HUES6 (cell line): ENCODE measurements at regions not wholly inside any gene's neighbourhood (a gene's known extent, or its start where the extent isn't known, plus 50 kb on each side); places are given as distances from the start of the nearest gene placed in this dataset.
"Not testable (repeated sequence)": the region's sequence is repeated elsewhere in the genome, so short reads cannot be mapped to it uniquely, and the experiment has no call there.

Experiments
- H3K27ac ChIP-seq: 2 replicates; pipeline ENCODE4 v1.7.0; 2013; ENCODE audit warnings: low read depth, mild to moderate bottlenecking, low read length, inconsistent platforms
- H3K27me3 ChIP-seq: 2 replicates; pipeline ENCODE4 v1.6.1; 2013; ENCODE audit warnings: low read length; ENCODE audit not compliant: control insufficient read depth, insufficient read depth
- H3K36me3 ChIP-seq: 2 replicates; pipeline ENCODE4 v1.6.1; 2013; ENCODE audit warnings: low read length; ENCODE audit not compliant: control insufficient read depth, insufficient read depth
- H3K4me1 ChIP-seq: 2 replicates; pipeline ENCODE4 v1.6.1; 2013; ENCODE audit warnings: low read length; ENCODE audit not compliant: control insufficient read depth, insufficient read depth
- H3K4me3 ChIP-seq: 2 replicates; pipeline ENCODE4 v1.5.1; 2013; ENCODE audit warnings: low read depth, low read length
- H3K9ac ChIP-seq: one replicate; pipeline ENCODE4 v1.6.1; 2013; ENCODE audit warnings: mild to moderate bottlenecking, low read length
- H3K9me3 ChIP-seq: 2 replicates; pipeline ENCODE4 v1.6.1; 2013; ENCODE audit warnings: low read depth, low read length; ENCODE audit not compliant: control insufficient read depth, insufficient read depth

DNA sequence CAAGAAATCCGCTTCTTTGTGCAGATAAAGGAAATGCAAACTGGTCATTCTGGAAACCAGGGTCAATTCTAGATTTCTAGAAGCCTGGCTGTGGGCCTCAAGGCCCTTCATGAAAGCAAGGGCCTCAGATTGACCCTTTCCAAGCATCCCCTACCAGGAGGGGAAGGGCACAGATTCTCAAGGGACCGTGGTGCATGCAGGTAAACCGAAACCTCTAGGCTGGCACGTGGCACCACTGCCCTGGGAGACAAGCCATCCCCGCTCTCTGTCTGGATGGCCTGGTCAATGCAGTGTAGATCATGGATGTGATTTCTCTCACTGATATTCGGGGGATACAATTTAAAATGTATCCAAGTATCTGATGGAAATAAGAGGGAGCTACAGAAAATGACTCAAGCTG is 69.4 kb downstream of the TOMM20 start:
- Histone ChIP-seq H3K4me1 (peaks cover 38% of the 10 kb centered on the region), H3K36me3 (no peaks in the 10 kb centered on the region), H3K27ac (no peak overlapping the region), H3K4me3 (no peak overlapping the region), H3K9ac (no peak overlapping the region), H3K27me3 (no peaks in the 10 kb centered on the region), H3K9me3 (no peaks in the 10 kb centered on the region)

DNA sequence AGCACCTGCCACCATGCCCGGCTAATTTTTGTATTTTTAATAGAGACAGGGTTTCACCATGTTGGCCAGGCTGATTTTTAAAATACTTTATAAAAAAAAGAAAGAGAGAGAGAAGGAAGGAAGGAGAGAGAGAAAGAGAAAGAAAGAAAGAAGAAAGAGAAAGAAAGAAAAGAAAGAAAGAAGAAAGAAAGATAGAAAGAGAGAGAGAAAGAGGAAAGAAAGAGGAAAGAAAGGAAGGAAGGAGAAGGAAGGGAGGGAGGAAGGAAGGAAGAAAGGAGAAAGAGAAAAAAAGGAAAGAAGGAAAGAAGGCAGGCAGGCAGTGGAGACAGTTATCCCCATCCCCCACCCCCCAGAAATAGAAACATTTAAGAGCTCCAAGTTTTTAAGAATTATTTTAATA is 69.9 kb downstream of the TOMM20 start:
- H3K27ac ChIP-seq = no peak overlapping the region
- no peak overlapping the region for H3K9ac ChIP-seq
- H3K4me1 ChIP-seq = peaks cover 38% of the 10 kb centered on the region
- no peaks in the 10 kb centered on the region for H3K36me3 ChIP-seq
- no peaks in the 10 kb centered on the region for H3K9me3 ChIP-seq
- no peaks in the 10 kb centered on the region for H3K27me3 ChIP-seq
- no peak overlapping the region for H3K4me3 ChIP-seq

DNA sequence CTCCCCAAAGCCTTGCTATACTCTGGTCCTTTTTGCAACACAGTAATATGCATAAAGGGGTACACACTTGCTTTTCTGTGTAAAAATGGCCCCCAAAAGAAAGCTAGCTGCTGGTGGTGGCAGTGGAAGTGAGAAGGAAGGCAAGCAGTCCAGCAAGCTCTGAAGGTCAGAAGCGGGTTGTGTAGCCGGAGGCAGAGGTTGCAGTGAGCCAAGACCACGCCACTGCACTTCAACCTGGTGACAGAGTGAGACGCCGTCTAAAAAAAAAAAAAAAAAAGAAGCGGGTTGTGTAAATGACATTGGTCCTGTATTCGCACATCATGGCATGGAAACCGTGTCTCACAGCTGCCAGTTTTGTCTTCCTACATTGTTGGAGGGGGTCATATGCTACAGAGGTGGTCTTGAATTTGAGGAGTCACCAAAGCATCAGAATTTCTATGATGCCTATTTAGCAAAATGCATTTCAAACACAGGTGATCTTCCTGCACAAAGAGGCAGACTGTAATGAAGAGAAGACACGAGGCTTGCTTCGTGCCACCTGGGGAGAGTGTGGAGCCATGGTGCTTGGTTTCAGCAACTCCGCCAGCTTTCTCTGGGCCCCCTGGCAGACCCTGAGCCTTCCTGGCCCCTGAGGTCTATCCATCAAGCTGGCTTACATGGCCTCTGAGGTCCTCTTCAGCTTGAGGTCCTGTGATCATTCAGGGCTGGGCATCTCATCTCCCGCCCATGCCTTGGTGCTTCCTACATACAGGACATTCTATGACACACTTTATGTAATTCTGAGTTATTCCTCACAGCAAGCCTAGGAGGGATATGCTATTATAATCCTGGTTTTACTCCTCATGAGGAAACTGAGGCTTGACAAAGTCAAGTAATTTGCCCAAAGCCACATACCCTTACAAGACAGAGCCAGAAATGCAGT is 71.0 kb downstream of the TOMM20 start:
- no peak overlapping the region for H3K27ac ChIP-seq
- no peaks in the 10 kb centered on the region for H3K27me3 ChIP-seq
- no peaks in the 10 kb centered on the region for H3K36me3 ChIP-seq
- peaks cover 31% of the 10 kb centered on the region for H3K4me1 ChIP-seq
- H3K9ac ChIP-seq = no peak overlapping the region
- no peak overlapping the region for H3K4me3 ChIP-seq
- H3K9me3 ChIP-seq = no peaks in the 10 kb centered on the region

DNA sequence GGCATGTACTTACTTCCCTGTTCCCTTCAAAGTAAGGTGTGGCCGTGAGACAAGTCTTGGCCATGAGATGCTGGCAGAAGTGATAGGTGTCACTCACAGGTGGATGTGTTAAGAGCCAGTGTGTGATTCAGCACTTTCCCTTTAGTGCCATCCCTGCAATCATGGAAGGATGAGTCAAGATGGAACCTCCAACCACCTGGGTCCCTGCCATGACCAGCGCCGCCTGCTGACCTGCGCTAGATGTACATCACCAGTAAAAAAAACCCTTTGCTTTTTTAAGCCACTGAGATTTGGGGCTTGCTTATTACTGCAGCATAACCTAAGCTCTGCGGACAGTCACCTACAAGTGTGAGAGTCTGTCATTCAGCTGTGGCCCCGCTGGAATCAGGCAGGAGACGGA is 71.7 kb downstream of the TOMM20 start:
- Histone ChIP-seq H3K27me3 (no peaks in the 10 kb centered on the region), H3K27ac (no peak overlapping the region), H3K4me3 (no peak overlapping the region), H3K4me1 (peaks cover 25% of the 10 kb centered on the region), H3K9ac (no peak overlapping the region), H3K36me3 (no peaks in the 10 kb centered on the region), H3K9me3 (no peaks in the 10 kb centered on the region)

DNA sequence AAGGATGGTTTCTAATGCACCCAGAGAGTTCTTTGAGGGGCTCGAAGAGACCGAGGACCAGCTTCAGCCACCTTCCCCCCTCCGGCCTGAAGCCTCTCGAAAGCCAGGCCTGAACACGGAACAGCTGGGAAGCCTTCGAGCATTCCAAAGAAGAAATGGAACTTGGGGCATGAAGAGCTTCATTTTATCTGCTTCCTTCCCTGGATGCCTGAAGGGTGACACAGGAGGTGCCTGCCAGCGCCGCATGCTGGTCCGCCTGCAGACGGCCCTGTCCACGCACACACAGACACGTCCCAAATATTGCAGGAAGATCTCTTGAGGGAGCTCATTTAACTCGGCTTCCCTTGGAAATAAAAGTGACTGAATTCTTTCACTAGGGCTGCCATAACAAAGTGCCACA is 73.7 kb downstream of the TOMM20 start:
- no peaks in the 10 kb centered on the region for H3K9me3 ChIP-seq
- H3K9ac ChIP-seq = no peak overlapping the region
- H3K36me3 ChIP-seq = no peaks in the 10 kb centered on the region
- no peak overlapping the region for H3K27ac ChIP-seq
- no peaks in the 10 kb centered on the region for H3K27me3 ChIP-seq
- H3K4me3 ChIP-seq = no peak overlapping the region
- peaks cover 14% of the 10 kb centered on the region for H3K4me1 ChIP-seq

DNA sequence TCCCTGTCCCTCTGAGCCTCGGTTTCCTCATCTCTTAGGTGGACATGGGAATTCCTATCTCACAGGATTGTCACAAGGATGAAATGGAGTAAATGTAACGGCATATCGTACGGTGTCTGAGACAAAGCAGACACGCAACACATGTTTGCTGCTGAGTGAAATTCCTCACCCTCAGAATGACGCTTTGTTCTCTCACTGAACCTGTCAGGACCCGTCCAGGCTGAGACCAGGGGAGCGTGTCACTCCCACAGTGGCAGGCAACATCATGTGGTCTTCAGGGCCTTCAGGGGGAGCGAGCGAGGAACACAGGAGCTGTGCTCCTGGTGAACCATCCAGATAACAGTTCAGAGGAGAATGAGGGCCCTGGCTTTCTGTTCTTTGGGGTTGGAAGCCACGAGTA is 74.2 kb downstream of the TOMM20 start:
- Histone ChIP-seq H3K4me3 (no peak overlapping the region), H3K9ac (no peak overlapping the region), H3K4me1 (peaks cover 10% of the 10 kb centered on the region), H3K27ac (no peak overlapping the region), H3K27me3 (no peaks in the 10 kb centered on the region), H3K9me3 (no peaks in the 10 kb centered on the region), H3K36me3 (no peaks in the 10 kb centered on the region)

DNA sequence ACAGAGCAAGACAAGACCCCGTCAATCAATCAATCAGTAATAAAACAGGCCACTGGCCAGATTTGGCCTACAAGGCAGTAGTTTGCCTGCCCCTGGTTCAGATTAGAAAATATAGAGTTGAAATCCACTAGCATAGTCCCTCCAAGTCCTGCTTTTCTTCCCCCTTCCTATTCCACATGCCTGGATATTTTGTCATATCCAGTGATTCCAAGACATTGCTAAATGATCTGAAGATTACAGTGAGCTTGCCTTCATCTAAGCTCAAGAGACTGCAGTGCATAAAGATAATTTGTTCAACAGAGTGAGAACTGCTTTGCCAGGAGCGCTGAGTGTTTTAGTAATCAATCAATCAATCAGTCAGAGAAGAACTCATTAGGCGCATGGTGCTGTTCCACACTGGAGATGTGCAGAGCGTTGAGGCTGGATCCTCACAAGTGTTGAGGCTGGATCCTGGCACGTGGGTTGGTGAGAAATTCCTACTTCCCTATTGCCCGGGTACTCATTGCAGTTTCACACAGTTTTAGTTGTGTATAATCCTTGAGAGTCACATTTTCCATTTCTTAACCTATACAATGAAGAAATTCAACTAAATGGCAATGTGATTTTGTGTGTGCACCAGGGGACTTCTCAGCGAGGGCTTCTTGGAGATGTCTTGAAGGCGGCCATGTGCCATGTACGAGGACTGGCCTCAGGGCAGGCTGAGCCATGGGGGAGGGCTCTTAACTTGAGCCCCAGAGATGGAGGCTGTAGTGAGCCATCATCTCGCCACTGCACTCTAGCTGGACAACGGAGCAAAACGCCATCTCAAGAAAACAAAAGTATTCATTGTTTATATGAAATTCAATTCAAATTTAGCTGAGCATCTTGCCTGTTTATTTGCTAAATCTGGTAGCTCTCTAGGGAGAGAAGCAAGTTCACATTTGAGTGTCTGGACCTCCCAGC is 76.3 kb downstream of the TOMM20 start:
- H3K9me3 ChIP-seq = no peaks in the 10 kb centered on the region
- no peak overlapping the region for H3K27ac ChIP-seq
- peaks cover 10% of the 10 kb centered on the region; the same call in 1 of the 2 replicates for H3K4me1 ChIP-seq
- no peaks in the 10 kb centered on the region for H3K27me3 ChIP-seq
- H3K36me3 ChIP-seq = no peaks in the 10 kb centered on the region
- H3K9ac ChIP-seq = no peak overlapping the region
- no peak overlapping the region for H3K4me3 ChIP-seq

DNA sequence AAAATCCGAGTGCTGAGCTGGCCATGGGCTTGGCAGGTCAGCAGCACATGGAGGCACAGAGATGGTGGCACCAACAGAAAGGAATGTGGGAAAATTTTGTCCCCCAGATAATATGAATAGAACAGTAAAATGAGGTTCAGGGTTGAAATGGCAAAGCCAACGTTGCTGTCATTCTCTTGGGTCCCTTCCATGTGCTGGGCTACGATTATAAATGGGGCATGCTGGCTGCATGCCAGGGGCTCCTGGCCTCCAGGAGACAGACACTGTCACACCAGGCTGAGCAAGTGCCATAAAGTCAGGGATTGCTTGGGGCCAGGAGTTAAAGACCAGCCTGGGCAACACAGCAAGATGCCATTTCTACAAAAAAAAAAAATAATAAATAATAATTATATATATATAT is 77.1 kb downstream of the TOMM20 start:
- H3K27ac ChIP-seq = no peak overlapping the region
- no peak overlapping the region for H3K9ac ChIP-seq
- H3K4me1 ChIP-seq = peaks cover 10% of the 10 kb centered on the region; the same call in 1 of the 2 replicates
- no peaks in the 10 kb centered on the region for H3K9me3 ChIP-seq
- H3K27me3 ChIP-seq = no peaks in the 10 kb centered on the region
- no peak overlapping the region for H3K4me3 ChIP-seq
- H3K36me3 ChIP-seq = no peaks in the 10 kb centered on the region

DNA sequence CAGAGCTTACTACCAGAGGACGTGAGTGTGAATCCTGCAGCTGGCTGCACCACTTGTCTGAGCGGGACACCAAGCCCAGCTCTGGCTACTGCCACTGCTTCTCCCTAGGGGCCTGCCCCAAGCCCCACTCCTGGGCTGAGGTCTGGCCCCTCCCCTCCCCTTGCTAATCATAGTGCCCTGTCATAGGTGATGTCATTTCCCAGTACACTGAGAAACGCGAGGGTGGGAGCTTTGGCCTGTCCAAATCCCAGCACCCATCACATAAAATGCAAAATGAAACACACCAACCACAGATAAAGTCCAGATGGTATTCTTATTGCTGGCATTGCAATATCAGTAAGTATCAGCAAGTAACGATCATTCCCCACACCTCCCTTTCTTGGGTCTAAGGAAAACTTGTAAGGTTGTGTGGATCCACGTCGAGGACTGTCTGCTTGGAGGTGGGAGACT is 77.7 kb downstream of the TOMM20 start:
- Histone ChIP-seq H3K27ac (no peak overlapping the region), H3K36me3 (no peaks in the 10 kb centered on the region)

DNA sequence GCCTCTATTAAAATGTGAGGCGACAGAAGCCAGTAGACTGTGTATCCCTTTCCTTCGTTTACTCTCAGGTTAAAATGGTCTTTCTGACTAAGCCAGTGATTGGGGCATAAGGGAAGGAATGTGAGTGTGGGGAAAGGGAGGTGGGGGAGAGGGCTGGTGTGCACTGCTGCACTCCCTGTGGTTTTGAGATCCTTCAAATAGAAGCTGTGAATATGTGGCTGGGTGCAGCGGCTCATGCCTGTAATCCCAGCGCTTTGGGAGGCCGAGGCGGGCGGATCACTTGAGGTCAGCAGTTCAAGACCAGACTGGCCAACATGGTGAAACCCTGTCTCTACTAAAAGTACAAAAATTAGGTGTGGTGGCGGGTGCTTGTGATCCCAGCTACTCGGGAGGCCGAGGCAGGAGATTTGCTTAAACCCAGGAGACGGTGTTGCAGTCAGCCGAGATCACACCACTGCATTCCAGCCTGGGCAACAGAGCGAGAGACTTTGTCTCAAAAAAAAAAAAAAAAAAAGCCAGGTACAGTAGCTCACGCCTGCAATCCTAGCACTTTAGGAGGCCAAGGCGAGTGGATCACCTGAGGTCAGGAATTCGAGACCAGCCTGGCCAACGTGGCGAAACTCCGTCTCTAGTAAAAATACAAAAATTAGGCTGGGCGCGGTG is 78.8 kb downstream of the TOMM20 start:
- H3K27ac ChIP-seq, H3K4me1 ChIP-seq, H3K9ac ChIP-seq, H3K27me3 ChIP-seq, H3K4me3 ChIP-seq, H3K9me3 ChIP-seq, H3K36me3 ChIP-seq: not testable (repeated sequence)

More for the DNA sequence above, 77.7 kb downstream of the TOMM20 start:
- no peak overlapping the region for H3K4me3 ChIP-seq
- no peak overlapping the region for H3K9ac ChIP-seq
- no peaks in the 10 kb centered on the region for H3K9me3 ChIP-seq
- H3K4me1 ChIP-seq = peaks cover 10% of the 10 kb centered on the region; the same call in 1 of the 2 replicates
- no peaks in the 10 kb centered on the region for H3K27me3 ChIP-seq
